Activated T-helper 17 cell treated with anti-CD3 and anti-CD28 coated beads, Interleukin-2, amount 50 U/mL, for 72 hours (primary cell): ENCODE measurements at regions not wholly inside any gene's neighbourhood (a gene's known extent, or its start where the extent isn't known, plus 50 kb on each side); places are given as distances from the start of the nearest gene placed in this dataset.

Experiments used
- ATAC-seq: fragments of 150-1000 bp; cut with Tn5 transposase; replicated peaks from 2 replicates; pipeline ENCODE4 v1.10.0; 2021; ENCODE audit warnings: mild to moderate bottlenecking, moderate library complexity
- H3K27ac Mint-ChIP-seq: one replicate; pipeline ENCODE4 v1.8.0; 2022; ENCODE audit warnings: mixed read lengths
- H3K27me3 Mint-ChIP-seq: one replicate; pipeline ENCODE4 v1.8.0; 2022; ENCODE audit warnings: mixed read lengths
- H3K36me3 Mint-ChIP-seq: one replicate; pipeline ENCODE4 v1.8.0; 2022; ENCODE audit warnings: low read depth, mild to moderate bottlenecking, mixed read lengths
- H3K4me1 Mint-ChIP-seq: one replicate; pipeline ENCODE4 v1.8.0; 2022; ENCODE audit warnings: mixed read lengths
- H3K4me3 Mint-ChIP-seq: one replicate; pipeline ENCODE4 v1.8.0; 2022; ENCODE audit warnings: mild to moderate bottlenecking, mixed read lengths
- H3K9me3 Mint-ChIP-seq: one replicate; pipeline ENCODE4 v1.8.0; 2022; ENCODE audit warnings: mixed read lengths

- H3K9me3 Mint-ChIP-seq, result no peaks in the 10 kb centered on the region
- no peaks in the 10 kb centered on the region for H3K4me1 Mint-ChIP-seq
- no peak for ATAC-seq
- H3K36me3 Mint-ChIP-seq, result no peaks in the 10 kb centered on the region
- H3K27ac Mint-ChIP-seq, result no peak overlapping the region
- no peak overlapping the region for H3K4me3 Mint-ChIP-seq
- H3K27me3 Mint-ChIP-seq, result no peaks in the 10 kb centered on the region
Measured at GRCh38 chr6:80472271-80472670, 365.8 kb downstream of the BCKDHB start.

GRCh38 chr6:80469977-80470376 lies 363.5 kb downstream of the BCKDHB start:
- no peak for ATAC-seq
- no peak overlapping the region for H3K27ac Mint-ChIP-seq
- H3K4me1 Mint-ChIP-seq, result no peaks in the 10 kb centered on the region
- no peaks in the 10 kb centered on the region for H3K9me3 Mint-ChIP-seq
- H3K27me3 Mint-ChIP-seq, result no peaks in the 10 kb centered on the region
- no peaks in the 10 kb centered on the region for H3K36me3 Mint-ChIP-seq
- H3K4me3 Mint-ChIP-seq, result no peak overlapping the region

GRCh38 chr6:80468398-80468797 lies 361.9 kb downstream of the BCKDHB start:
- Mint-ChIP-seq H3K27me3 (no peaks in the 10 kb centered on the region), H3K36me3 (no peaks in the 10 kb centered on the region), H3K4me3 (no peak overlapping the region), H3K27ac (no peak overlapping the region), H3K4me1 (no peaks in the 10 kb centered on the region), H3K9me3 (no peaks in the 10 kb centered on the region)
- ATAC-seq, result no peak

DNA sequence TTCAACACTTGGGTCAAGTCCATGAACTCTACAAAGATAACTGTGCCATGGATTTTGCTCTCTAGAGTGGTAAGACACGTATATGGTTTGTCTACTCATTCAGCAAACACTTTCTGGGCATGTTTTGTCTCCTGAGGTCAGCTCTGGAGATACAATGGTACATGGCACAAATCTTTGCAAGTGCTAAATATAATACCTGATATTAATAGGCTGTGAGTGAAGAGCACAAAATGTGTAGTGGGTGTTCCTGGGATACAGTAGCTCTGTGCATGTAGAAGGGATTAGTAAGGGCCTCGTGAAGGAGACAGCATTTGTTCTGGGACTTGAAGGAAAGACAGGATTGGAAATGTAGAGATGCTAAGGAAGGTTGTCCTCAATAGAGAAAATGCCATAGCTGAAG lies 360.9 kb downstream of the BCKDHB start:
- Mint-ChIP-seq H3K27ac (no peak overlapping the region), H3K4me1 (no peaks in the 10 kb centered on the region)

DNA sequence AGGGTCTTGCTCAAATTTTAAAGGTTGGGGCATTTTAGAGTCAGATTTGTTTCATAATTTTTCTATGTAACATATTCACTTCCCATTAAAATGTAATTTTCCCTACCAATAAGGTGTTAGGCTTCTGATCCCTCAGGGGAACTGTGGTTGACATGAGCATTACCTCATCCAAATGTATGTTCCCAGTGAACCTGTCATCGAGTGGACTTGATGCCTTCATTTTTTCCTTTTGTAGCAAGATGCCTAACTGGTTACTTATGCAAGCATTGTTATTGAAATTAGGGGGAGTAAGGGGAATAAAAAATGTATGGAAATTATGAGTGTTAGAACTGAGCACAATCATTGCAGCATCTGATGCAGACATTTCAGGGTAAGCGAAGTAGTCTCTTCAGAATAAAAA lies 360.5 kb downstream of the BCKDHB start:
- Mint-ChIP-seq H3K36me3 (no peaks in the 10 kb centered on the region), H3K4me3 (no peak overlapping the region), H3K27ac (no peak overlapping the region), H3K4me1 (no peaks in the 10 kb centered on the region), H3K27me3 (no peaks in the 10 kb centered on the region), H3K9me3 (no peaks in the 10 kb centered on the region)
- ATAC-seq, result no peak

More for the DNA sequence above, 360.9 kb downstream of the BCKDHB start:
- H3K27me3 Mint-ChIP-seq, result no peaks in the 10 kb centered on the region
- H3K36me3 Mint-ChIP-seq, result no peaks in the 10 kb centered on the region
- ATAC-seq, result no peak
- no peak overlapping the region for H3K4me3 Mint-ChIP-seq
- no peaks in the 10 kb centered on the region for H3K9me3 Mint-ChIP-seq

DNA sequence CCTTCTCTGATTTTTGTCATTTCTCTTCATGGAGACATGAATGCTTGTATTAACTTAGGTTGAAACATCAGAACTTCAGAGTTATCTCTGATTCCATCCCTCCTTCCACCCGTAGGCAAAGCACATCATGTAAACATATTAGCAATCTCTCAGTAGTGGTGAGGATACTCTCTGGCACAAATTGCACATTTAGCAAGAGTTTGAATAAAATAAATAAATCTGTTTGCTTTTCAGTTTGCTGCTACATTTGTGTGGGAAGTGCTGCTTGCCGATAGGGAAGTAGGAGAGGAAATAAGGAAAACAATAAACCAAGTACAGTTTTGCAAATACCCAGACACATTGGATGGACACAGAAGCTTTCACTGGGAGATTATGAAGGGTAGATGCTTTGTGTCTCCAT lies 359.0 kb downstream of the BCKDHB start:
- H3K4me3 Mint-ChIP-seq, result no peak overlapping the region
- no peaks in the 10 kb centered on the region for H3K27me3 Mint-ChIP-seq
- H3K36me3 Mint-ChIP-seq, result no peaks in the 10 kb centered on the region
- H3K27ac Mint-ChIP-seq, result no peak overlapping the region
- no peak for ATAC-seq
- H3K4me1 Mint-ChIP-seq, result no peaks in the 10 kb centered on the region
- no peaks in the 10 kb centered on the region for H3K9me3 Mint-ChIP-seq

DNA sequence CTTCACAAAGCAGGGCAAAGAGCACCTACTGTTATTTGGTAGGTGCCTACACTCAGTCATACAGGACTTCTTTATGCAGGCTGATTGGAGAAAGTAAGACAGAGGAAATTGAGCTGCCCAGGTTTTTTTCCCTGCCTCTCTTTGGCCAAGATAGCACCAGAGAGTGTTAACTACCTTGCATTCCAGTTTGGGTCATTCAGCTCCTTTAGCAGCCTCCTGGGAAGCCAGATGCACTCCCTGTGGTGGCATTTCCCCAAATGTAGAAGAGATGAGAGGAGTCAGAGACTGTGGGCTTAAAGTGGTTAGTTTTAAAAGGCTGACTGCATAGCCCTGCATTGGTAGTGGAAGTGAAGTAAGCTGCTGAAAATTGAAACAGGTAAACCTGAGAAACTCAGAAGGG lies 358.4 kb downstream of the BCKDHB start:
- Mint-ChIP-seq H3K9me3 (no peaks in the 10 kb centered on the region), H3K27me3 (no peaks in the 10 kb centered on the region), H3K4me3 (no peak overlapping the region), H3K27ac (no peak overlapping the region), H3K4me1 (no peaks in the 10 kb centered on the region), H3K36me3 (no peaks in the 10 kb centered on the region)
- ATAC-seq, result no peak

DNA sequence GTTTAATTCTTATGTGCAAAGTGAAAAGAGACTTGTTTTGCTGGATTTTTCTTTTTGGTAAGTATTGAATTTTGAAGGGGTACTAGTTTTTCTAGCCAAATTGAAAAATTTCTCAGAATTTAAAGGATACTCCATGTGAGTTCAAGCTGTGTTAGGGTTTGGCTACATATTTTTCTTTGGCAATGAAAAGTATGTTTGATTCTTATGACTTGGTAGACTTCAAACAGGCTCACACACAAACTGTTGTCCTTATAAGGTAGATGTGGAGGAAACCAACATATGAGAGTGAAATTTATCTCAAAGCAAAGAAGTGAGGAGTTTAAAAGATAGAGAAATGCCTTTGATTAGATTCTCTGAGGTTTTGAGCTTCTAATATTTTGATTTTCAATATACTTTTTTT lies 356.7 kb downstream of the BCKDHB start:
- no peaks in the 10 kb centered on the region for H3K9me3 Mint-ChIP-seq
- no peaks in the 10 kb centered on the region for H3K4me1 Mint-ChIP-seq
- no peak for ATAC-seq
- no peaks in the 10 kb centered on the region for H3K27me3 Mint-ChIP-seq
- H3K4me3 Mint-ChIP-seq, result no peak overlapping the region
- H3K36me3 Mint-ChIP-seq, result no peaks in the 10 kb centered on the region
- H3K27ac Mint-ChIP-seq, result no peak overlapping the region

- Mint-ChIP-seq H3K27me3 (no peaks in the 10 kb centered on the region), H3K36me3 (no peaks in the 10 kb centered on the region), H3K27ac (no peak overlapping the region), H3K4me1 (no peaks in the 10 kb centered on the region), H3K9me3 (no peaks in the 10 kb centered on the region), H3K4me3 (no peak overlapping the region)
- ATAC-seq, result no peak
Measured at GRCh38 chr6:80460257-80460865, 353.9 kb downstream of the BCKDHB start.

DNA sequence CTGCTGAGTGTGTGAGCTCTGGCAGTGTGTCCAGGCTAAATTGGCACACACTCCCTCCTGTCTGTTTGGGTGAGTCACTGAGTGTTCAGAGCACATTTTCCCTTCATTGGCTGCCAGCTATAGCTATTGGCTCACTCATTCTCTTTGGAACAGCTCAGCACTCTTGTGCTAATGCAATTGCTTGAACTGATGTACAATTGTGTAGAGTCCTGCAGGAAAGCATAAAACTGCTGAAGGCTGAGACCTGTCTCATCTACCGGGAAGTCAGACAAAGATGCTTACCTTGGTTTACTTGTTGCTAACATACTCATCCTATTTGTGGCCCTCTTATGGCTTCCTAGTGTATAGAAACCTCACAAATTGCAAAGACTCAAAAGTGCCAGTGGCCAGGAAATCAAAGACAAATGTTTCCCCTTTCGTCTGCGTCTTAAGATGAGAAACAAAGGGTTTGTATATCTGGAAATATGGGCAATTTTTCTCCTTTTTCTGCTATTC lies 351.0 kb downstream of the BCKDHB start:
- Mint-ChIP-seq H3K4me1 (peaks cover 4% of the 10 kb centered on the region), H3K9me3 (no peaks in the 10 kb centered on the region), H3K27ac (no peak overlapping the region), H3K4me3 (no peak overlapping the region), H3K36me3 (no peaks in the 10 kb centered on the region), H3K27me3 (no peaks in the 10 kb centered on the region)
- no peak for ATAC-seq

DNA sequence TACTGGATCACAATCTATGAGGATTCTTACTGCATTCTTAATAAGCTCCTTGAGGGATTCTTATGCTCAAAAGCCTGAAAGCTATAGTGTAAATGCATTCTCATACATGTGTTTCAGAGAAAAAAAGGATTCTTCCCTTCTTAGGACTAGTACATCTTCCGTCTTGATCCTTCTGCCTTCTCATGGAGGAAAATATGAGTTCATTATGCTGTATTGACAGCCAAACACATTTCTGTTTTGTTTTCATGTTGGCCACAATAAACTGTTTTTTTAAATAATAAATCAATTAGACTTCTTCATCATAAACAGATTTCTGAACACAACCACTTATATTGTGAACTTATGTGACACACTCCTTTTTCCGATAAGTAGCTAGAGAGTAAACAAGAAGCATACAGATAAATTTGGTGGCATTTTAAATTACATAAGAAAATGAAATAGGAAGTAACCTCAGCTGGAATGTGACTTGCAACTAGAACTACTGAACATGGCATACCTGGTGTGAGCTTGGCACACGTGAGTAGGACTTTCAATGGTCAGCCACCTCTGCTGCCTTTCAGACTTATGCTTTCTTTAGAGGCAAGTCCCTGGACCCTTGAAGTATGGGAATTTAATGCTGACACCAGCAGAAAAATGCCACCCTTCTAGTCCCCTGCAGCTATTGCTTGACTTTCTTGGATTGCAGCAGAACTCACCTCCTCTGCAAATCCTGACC lies 350.4 kb downstream of the BCKDHB start:
- Mint-ChIP-seq H3K36me3 (no peaks in the 10 kb centered on the region), H3K4me3 (no peak overlapping the region), H3K9me3 (no peaks in the 10 kb centered on the region), H3K27me3 (no peaks in the 10 kb centered on the region), H3K4me1 (peaks cover 4% of the 10 kb centered on the region), H3K27ac (no peak overlapping the region)
- no peak for ATAC-seq

GRCh38 chr6:80454661-80455365 lies 348.3 kb downstream of the BCKDHB start:
- Mint-ChIP-seq H3K4me3 (no peak overlapping the region), H3K36me3 (no peaks in the 10 kb centered on the region), H3K9me3 (no peaks in the 10 kb centered on the region), H3K27ac (peak overlapping the region; percentile 27), H3K4me1 (peaks cover 4% of the 10 kb centered on the region), H3K27me3 (no peaks in the 10 kb centered on the region)
- peak; percentile 15 for ATAC-seq

DNA sequence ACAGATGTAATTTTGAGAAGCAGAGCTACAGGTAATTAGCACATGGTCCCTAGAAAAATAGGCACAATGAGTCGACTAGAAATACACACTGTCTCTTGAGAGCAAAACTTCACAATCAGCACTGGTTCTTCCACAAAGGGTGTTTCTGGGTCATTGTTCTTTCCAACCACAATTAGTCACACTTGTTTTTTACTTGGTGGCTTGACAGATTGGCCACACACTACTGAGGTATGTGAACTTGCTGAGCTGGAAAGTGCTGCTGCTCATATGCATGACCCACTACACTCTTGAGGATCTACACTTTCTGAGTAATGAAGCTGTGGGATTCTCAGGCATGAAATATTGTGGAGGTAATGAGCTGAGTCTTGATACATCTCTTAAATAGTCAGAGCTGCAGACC lies 347.7 kb downstream of the BCKDHB start:
- Mint-ChIP-seq H3K27ac (peak overlapping the region; percentile 27), H3K4me1 (peaks cover 4% of the 10 kb centered on the region)

DNA sequence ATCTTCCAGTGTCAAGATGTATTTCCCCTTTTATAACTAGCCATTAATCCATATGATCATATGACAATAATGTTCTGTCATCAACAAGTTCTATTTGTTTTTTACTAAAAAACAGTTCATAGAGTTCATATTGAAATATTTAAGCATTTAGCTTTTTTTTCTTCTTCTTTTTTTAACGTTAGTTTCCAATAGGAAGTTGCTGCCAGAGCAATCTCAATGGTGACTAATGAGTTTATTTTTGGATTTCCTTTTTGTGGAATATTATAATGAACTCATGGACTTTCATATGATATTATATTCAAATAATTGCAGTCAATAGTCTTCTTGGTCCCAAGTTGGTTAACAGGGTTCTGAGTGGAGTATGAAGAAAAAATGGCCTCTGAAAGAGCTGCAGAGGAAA lies 343.3 kb downstream of the BCKDHB start:
- Mint-ChIP-seq H3K27me3 (no peaks in the 10 kb centered on the region), H3K36me3 (no peaks in the 10 kb centered on the region), H3K4me1 (peaks cover 4% of the 10 kb centered on the region), H3K9me3 (no peaks in the 10 kb centered on the region), H3K27ac (no peak overlapping the region), H3K4me3 (no peak overlapping the region)
- no peak for ATAC-seq

More for the DNA sequence above, 347.7 kb downstream of the BCKDHB start:
- Mint-ChIP-seq H3K27me3 (no peaks in the 10 kb centered on the region), H3K4me3 (no peak overlapping the region), H3K9me3 (no peaks in the 10 kb centered on the region), H3K36me3 (no peaks in the 10 kb centered on the region)
- peak; percentile 95 for ATAC-seq

DNA sequence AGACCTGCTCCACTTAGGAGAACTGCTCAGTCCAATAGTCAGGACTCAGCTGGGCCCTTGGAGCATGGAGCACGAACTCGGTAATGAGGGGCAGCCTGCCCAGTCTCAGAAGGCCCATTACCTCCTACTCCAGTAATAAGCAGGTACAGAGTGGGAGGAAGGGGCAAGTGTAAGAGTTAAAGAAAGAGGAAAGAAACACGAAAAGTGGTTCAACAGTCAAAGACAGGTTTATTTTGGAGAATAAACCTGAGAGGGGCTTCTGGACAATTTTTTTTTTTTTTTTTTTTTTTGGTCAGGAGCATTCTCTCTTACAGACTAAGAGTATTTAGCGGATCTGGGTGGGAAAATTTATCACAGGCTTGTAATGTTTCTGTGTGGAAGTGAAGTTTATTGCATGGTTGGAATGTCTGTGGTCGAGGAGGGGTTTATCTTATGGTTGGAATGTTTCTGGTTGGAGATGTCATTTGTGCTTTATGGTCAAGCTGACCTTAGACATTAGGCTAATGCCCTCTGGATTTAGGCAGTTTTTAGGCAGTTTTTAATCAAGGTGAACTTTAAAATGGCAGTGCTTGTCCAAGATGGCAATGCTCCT lies 340.1 kb downstream of the BCKDHB start:
- no peaks in the 10 kb centered on the region for H3K36me3 Mint-ChIP-seq
- no peaks in the 10 kb centered on the region for H3K27me3 Mint-ChIP-seq
- H3K4me3 Mint-ChIP-seq, result no peak overlapping the region
- no peak for ATAC-seq
- no peaks in the 10 kb centered on the region for H3K4me1 Mint-ChIP-seq
- no peak overlapping the region for H3K27ac Mint-ChIP-seq
- no peaks in the 10 kb centered on the region for H3K9me3 Mint-ChIP-seq
